ENCODE measurements at regions not wholly inside any gene's neighbourhood (a gene's known extent, or its start where the extent isn't known, plus 50 kb on each side); places are given as distances from the start of the nearest gene placed in this dataset.

GRCh38 chr6:149213829-149214228 is 103.7 kb upstream of the TAB2 start:
- no peak for DNase-seq (ENCODE audit: low read depth)
- TF ChIP-seq CTCF (IDR thresholded peaks at IDR 0.05; ENCODE audit: insufficient read depth, low read length, poor library complexity, severe bottlenecking), result no peak
- Histone ChIP-seq H3K36me3 (ENCODE audit: control insufficient read depth, insufficient read depth, low read length) (no peaks in the 10 kb centered on the region), H3K4me3 (ENCODE audit: low read depth, low read length) (no peak overlapping the region), H3K27me3 (ENCODE audit: control insufficient read depth, insufficient read depth, low read length) (no peaks in the 10 kb centered on the region)

GRCh38 chr6:149216459-149216858 is 101.1 kb upstream of the TAB2 start:
- no peaks in the 10 kb centered on the region for H3K27me3 ChIP-seq (ENCODE audit: control insufficient read depth, insufficient read depth, low read length)
- no peaks in the 10 kb centered on the region for H3K36me3 ChIP-seq (ENCODE audit: control insufficient read depth, insufficient read depth, low read length)
- no peak for DNase-seq (ENCODE audit: low read depth)
- no peak overlapping the region for H3K4me3 ChIP-seq (ENCODE audit: low read depth, low read length)
- no peak for TF ChIP-seq CTCF (IDR thresholded peaks at IDR 0.05; ENCODE audit: insufficient read depth, low read length, poor library complexity, severe bottlenecking)

- TF ChIP-seq CTCF (IDR thresholded peaks at IDR 0.05; ENCODE audit: insufficient read depth, low read length, poor library complexity, severe bottlenecking), result no peak
- Histone ChIP-seq H3K4me3 (ENCODE audit: low read depth, low read length) (no peak overlapping the region), H3K27me3 (ENCODE audit: control insufficient read depth, insufficient read depth, low read length) (no peaks in the 10 kb centered on the region), H3K36me3 (ENCODE audit: control insufficient read depth, insufficient read depth, low read length) (no peaks in the 10 kb centered on the region)
- DNase-seq (ENCODE audit: low read depth), result no peak
Measured at GRCh38 chr6:149217466-149217888, 100.0 kb upstream of the TAB2 start.

- Histone ChIP-seq H3K4me3 (ENCODE audit: low read depth, low read length) (no peak overlapping the region), H3K27me3 (ENCODE audit: control insufficient read depth, insufficient read depth, low read length) (no peaks in the 10 kb centered on the region), H3K36me3 (ENCODE audit: control insufficient read depth, insufficient read depth, low read length) (no peaks in the 10 kb centered on the region)
- no peak for DNase-seq (ENCODE audit: low read depth)
- TF ChIP-seq CTCF (IDR thresholded peaks at IDR 0.05; ENCODE audit: insufficient read depth, low read length, poor library complexity, severe bottlenecking), result no peak
Measured at GRCh38 chr6:149218471-149218870, 99.0 kb upstream of the TAB2 start.

- no peak overlapping the region for H3K4me3 ChIP-seq (ENCODE audit: low read depth, low read length)
- TF ChIP-seq CTCF (IDR thresholded peaks at IDR 0.05; ENCODE audit: insufficient read depth, low read length, poor library complexity, severe bottlenecking), result no peak
- no peaks in the 10 kb centered on the region for H3K36me3 ChIP-seq (ENCODE audit: control insufficient read depth, insufficient read depth, low read length)
- no peaks in the 10 kb centered on the region for H3K27me3 ChIP-seq (ENCODE audit: control insufficient read depth, insufficient read depth, low read length)
- no peak for DNase-seq (ENCODE audit: low read depth)
Measured at GRCh38 chr6:149218915-149219314, 98.6 kb upstream of the TAB2 start.

- Histone ChIP-seq H3K4me3 (ENCODE audit: low read depth, low read length) (no peak overlapping the region), H3K36me3 (ENCODE audit: control insufficient read depth, insufficient read depth, low read length) (no peaks in the 10 kb centered on the region), H3K27me3 (ENCODE audit: control insufficient read depth, insufficient read depth, low read length) (no peaks in the 10 kb centered on the region)
- no peak for TF ChIP-seq CTCF (IDR thresholded peaks at IDR 0.05; ENCODE audit: insufficient read depth, low read length, poor library complexity, severe bottlenecking)
- no peak for DNase-seq (ENCODE audit: low read depth)
Measured at GRCh38 chr6:149220882-149221773, 96.4 kb upstream of the TAB2 start.

Measured in kidney epithelial cell (primary cell).